HEK293 (cell line): ENCODE measurements at regions not wholly inside any gene's neighbourhood (a gene's known extent, or its start where the extent isn't known, plus 50 kb on each side); places are given as distances from the start of the nearest gene placed in this dataset.

ENCODE experiments used
- CTCF ChIP-seq: fragments of 450-650 bp; formaldehyde crosslinking; IDR thresholded peaks from 2 replicates; pipeline ENCODE4 v1.5.1; 2016; ENCODE audit warnings: missing biosample characterization, missing genetic modification characterization
- INSM2 ChIP-seq: fragments of 450-650 bp; formaldehyde crosslinking; IDR thresholded peaks from 2 replicates; pipeline ENCODE4 v1.5.1; 2016; ENCODE audit warnings: missing biosample characterization, missing genetic modification characterization
- PBX3 ChIP-seq: sonication (generic); formaldehyde crosslinking; IDR thresholded peaks from 2 replicates; pipeline ENCODE4 v1.8.1; 2022; ENCODE audit warnings: mild to moderate bottlenecking, moderate library complexity, missing genetic modification reagents
- PRDM1 ChIP-seq: fragments of 450-650 bp; formaldehyde crosslinking; IDR thresholded peaks from 2 replicates; pipeline ENCODE4; 2016; ENCODE audit warnings: missing biosample characterization, missing genetic modification characterization
- SP7 ChIP-seq: fragments of 450-650 bp; formaldehyde crosslinking; IDR thresholded peaks from 2 replicates; pipeline ENCODE4 v1.5.1; 2016; ENCODE audit warnings: missing biosample characterization, missing genetic modification characterization
- ZBTB21 ChIP-seq: fragments of 450-650 bp; formaldehyde crosslinking; IDR thresholded peaks from 2 replicates; pipeline ENCODE4 v1.5.1; 2017; ENCODE audit warnings: missing biosample characterization, missing genetic modification characterization
- ZNF138 ChIP-seq: fragments of 450-650 bp; formaldehyde crosslinking; IDR thresholded peaks from 2 replicates; pipeline ENCODE4 v1.5.1; 2016; ENCODE audit warnings: missing biosample characterization, missing genetic modification characterization, borderline replicate concordance
- ZNF157 ChIP-seq: fragments of 450-650 bp; formaldehyde crosslinking; IDR thresholded peaks from 2 replicates; pipeline ENCODE4 v1.5.1; 2016; ENCODE audit warnings: missing biosample characterization, missing genetic modification characterization
- ZNF274 ChIP-seq, 2 experiments: fragments of 200-500 bp in 1 of 2; fragments of 450-650 bp in 1 of 2; sonication (Bioruptor generic) in 1 of 2; formaldehyde crosslinking in 1 of 2; IDR thresholded peaks; 2 replicates each; pipeline versions ENCODE4 v1.5.1 to v1.6.1; 2014 to 2016; ENCODE audit warnings: borderline replicate concordance in 1 of 2, inconsistent platforms in 1 of 2, low read length in 1 of 2, missing biosample characterization in 1 of 2, missing genetic modification characterization in 1 of 2
- ZNF473 ChIP-seq: fragments of 450-650 bp; formaldehyde crosslinking; IDR thresholded peaks from 2 replicates; pipeline ENCODE4 v1.5.1; 2017; ENCODE audit warnings: missing biosample characterization, missing genetic modification characterization
- ZNF530 ChIP-seq: fragments of 450-650 bp; formaldehyde crosslinking; IDR thresholded peaks from 2 replicates; pipeline ENCODE4 v1.5.1; 2016; ENCODE audit warnings: low read depth, missing biosample characterization, missing genetic modification characterization
- ZNF76 ChIP-seq: fragments of 450-650 bp; formaldehyde crosslinking; IDR thresholded peaks from 2 replicates; pipeline ENCODE4; 2016; ENCODE audit warnings: low read depth, missing biosample characterization, missing genetic modification characterization, borderline replicate concordance

- TF ChIP-seq CTCF (tag by site-specific recombination): no peak
- no peak for TF ChIP-seq ZNF530 (tag by site-specific recombination)
- TF ChIP-seq ZNF157 (tag by site-specific recombination): no peak
- TF ChIP-seq ZNF76: no peak
- no peak for TF ChIP-seq PBX3 (CRISPR knock-in tag)
- no peak for TF ChIP-seq ZNF138
- no peak for TF ChIP-seq SP7 (tag by site-specific recombination)
- TF ChIP-seq PRDM1 (tag by site-specific recombination): no peak
- TF ChIP-seq ZNF274 (IDR thresholded peaks at IDR 0.05; ENCODE audit: low read length): no peak
- TF ChIP-seq ZNF274 (tag by site-specific recombination; IDR thresholded peaks at IDR 0.05; ENCODE audit: borderline replicate concordance): no peak
- no peak for TF ChIP-seq ZBTB21
- TF ChIP-seq ZNF473 (tag by site-specific recombination): no peak
- TF ChIP-seq INSM2: no peak
Observed at GRCh38 chr13:111006506-111007031, 91.7 kb upstream of the ANKRD10 start.
